Psoas muscle (tissue), 7 donors: ENCODE measurements at regions not wholly inside any gene's neighbourhood (a gene's known extent, or its start where the extent isn't known, plus 50 kb on each side); places are given as distances from the start of the nearest gene placed in this dataset.

Experiments used
- ATAC-seq, 4 donors: fragments of 200-7000 bp; cut with Tn5 transposase; one replicate each; pipeline ENCODE4 v1.9.1; 2020; ENCODE audit warnings: moderate library complexity in 3 of 4, mild to moderate bottlenecking in 2 of 4
- DNase-seq, 2 donors: peaks; one replicate each; pipeline ENCODE4 v3.0.0-alpha.2; 2020
- H3K27ac ChIP-seq: fragments of 200-600 bp; one replicate; pipeline ENCODE4 v1.8.0; 2022
- H3K27me3 ChIP-seq, 3 donors: fragments of 200-600 bp in 1 of 3; one replicate each; pipeline versions ENCODE4 v1.6.1 to v1.8.0; 2013 to 2022; ENCODE audit warnings: low read length in 2 of 3, mild to moderate bottlenecking in 2 of 3, moderate library complexity in 1 of 3; ENCODE audit not compliant: insufficient read depth in 3 of 3
- H3K36me3 ChIP-seq, 2 donors: fragments of 200-600 bp in 1 of 2; one replicate each; pipeline versions ENCODE4 v1.6.1 to v1.8.0; 2013 to 2022; ENCODE audit warnings: low read depth in 1 of 2, mild to moderate bottlenecking in 1 of 2, moderate library complexity in 1 of 2; ENCODE audit not compliant: insufficient read depth in 1 of 2
- H3K4me1 ChIP-seq: fragments of 200-600 bp; one replicate; pipeline ENCODE4 v1.8.0; 2022
- H3K4me3 ChIP-seq: fragments of 200-600 bp; one replicate; pipeline ENCODE4 v1.8.0; 2022; ENCODE audit warnings: mild to moderate bottlenecking
- H3K9me3 ChIP-seq: fragments of 200-600 bp; one replicate; pipeline ENCODE4 v1.8.0; 2022
- WGBS, 3 donors: extraction: QIAGEN DNeasy Blood & Tissue Kit; methylation state at CpG; one replicate each; pipeline versions ENCODE4 v1.1.6 to v1.1.7; 2013; 5-methylcytosine and 5-hydroxymethylcytosine counted together
- intact Hi-C, 2 donors: fragments of 100-400 bp; cut with DNase I; formaldehyde crosslinking; loops; one replicate each; pipeline versions ENCODE4 v1.11.0 to v1.14.2; 2022
- TF ChIP-seq, protein P1 (sequence below): fragments of 200-600 bp; IDR thresholded peaks from one replicate; pipeline ENCODE4 v1.8.0; 2022; ENCODE audit warnings: antibody characterized with exemption
- donor health status: healthy with polysubstance abuse.
- donor health status: DM: no; HTN: no; CAD: no; lungs with moderate emphysema.
- donor health status: Bipolar disorder and iron deficiency.
- donor health status: healthy.
- donor health status: DM: yes; HTN: yes; CAD: no.
- donor health status: DM: no; HTN: no; CAD: no.
- donor health status: DM: yes; HTN: yes; CAD: no.

DNA sequence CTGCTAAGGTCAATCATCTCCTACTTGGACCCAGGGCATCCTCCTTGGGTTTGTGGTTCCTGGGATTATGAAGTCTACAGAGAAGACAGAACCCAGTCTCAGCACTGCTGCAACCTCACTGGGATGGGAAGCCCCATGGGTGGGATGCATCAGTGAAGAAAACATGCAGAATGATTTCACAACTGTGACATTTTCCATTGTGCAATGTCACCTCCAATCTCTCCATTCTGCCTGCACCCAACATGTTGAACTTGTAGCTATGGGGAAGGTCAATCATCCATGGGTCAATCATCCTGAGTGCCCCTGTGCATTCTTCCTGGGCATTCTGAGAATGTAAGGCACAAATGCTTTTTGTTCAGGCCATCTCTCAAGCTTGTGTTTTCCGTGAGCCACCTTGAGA, 1004.4 kb upstream of the TMEM132C start:
- Histone ChIP-seq H3K27ac (no peak overlapping the region), H3K4me3 (no peak overlapping the region), H3K27me3 (no peaks in the 10 kb centered on the region), H3K36me3 (no peaks in the 10 kb centered on the region), H3K4me1 (no peaks in the 10 kb centered on the region), H3K9me3 (no peaks in the 10 kb centered on the region)
- DNase-seq (no peak), ATAC-seq (no peak)
- TF ChIP-seq, protein P1, sequence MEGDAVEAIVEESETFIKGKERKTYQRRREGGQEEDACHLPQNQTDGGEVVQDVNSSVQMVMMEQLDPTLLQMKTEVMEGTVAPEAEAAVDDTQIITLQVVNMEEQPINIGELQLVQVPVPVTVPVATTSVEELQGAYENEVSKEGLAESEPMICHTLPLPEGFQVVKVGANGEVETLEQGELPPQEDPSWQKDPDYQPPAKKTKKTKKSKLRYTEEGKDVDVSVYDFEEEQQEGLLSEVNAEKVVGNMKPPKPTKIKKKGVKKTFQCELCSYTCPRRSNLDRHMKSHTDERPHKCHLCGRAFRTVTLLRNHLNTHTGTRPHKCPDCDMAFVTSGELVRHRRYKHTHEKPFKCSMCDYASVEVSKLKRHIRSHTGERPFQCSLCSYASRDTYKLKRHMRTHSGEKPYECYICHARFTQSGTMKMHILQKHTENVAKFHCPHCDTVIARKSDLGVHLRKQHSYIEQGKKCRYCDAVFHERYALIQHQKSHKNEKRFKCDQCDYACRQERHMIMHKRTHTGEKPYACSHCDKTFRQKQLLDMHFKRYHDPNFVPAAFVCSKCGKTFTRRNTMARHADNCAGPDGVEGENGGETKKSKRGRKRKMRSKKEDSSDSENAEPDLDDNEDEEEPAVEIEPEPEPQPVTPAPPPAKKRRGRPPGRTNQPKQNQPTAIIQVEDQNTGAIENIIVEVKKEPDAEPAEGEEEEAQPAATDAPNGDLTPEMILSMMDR: no peak
- intact Hi-C loops: no loop called here
- WGBS, 3 donors: 82 to 96% (median 88%) methylated on average over 1 of the region's 1 CpG

GRCh38 chr12:127263621-127264020, 1003.3 kb upstream of the TMEM132C start:
- intact Hi-C loops: no loop called here
- no peak for ATAC-seq
- Histone ChIP-seq H3K27me3 (no peaks in the 10 kb centered on the region), H3K4me3 (no peak overlapping the region), H3K9me3 (no peaks in the 10 kb centered on the region), H3K36me3 (no peaks in the 10 kb centered on the region), H3K4me1 (no peaks in the 10 kb centered on the region), H3K27ac (no peak overlapping the region)
- DNase-seq: no peak
- TF ChIP-seq, protein P1: no peak
- 89 to 94% (median 90%) methylated on average over 9 of the region's 9 CpGs for WGBS, 3 donors

DNA sequence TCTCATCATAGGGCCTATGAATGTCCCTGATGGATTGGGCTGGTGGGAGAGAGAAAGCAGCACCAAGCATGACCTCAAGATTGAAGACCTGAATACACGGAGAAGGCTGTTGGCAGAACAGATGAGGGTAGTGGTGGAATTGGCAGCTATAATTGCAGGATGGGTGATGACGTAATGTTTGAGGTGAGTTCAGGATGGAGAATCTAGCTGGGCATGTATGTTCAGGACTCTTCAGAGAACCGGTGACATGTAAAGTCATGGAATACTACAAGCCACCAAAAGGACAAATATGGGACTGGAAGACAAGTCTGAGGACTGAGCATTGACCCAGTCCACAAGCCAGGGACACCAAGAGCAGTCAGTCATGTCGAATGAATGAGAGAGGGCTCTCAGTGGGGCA, 999.8 kb upstream of the TMEM132C start:
- H3K4me3 ChIP-seq: no peak overlapping the region
- intact Hi-C loops: no loop called here
- no peaks in the 10 kb centered on the region for H3K36me3 ChIP-seq
- TF ChIP-seq, protein P1: no peak
- DNase-seq: no peak
- no peak overlapping the region for H3K27ac ChIP-seq
- no peak for ATAC-seq
- H3K9me3 ChIP-seq: no peaks in the 10 kb centered on the region
- H3K4me1 ChIP-seq: no peaks in the 10 kb centered on the region
- H3K27me3 ChIP-seq: no peaks in the 10 kb centered on the region
- WGBS, 3 donors: 80 to 84% (median 81%) methylated on average over 4 of the region's 4 CpGs

DNA sequence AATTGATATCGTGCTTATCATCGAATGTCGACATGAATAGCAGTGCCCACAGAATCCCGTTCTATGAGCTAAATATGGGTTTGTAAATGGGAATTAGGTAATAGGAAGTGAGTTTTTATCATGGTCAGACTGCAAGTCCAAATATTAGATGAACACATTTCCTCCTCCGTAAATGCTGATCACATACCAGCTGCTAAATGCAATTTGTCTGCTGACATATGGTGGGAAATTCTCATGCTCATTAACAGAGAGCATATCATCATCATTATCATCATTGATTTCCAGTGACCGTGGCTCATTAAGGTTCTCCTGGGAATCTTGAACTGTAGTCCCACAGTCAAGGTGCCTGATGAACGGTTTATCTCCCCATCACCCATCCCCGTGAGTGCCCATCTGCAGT, 998.8 kb upstream of the TMEM132C start:
- no peaks in the 10 kb centered on the region for H3K36me3 ChIP-seq
- 76 to 81% (median 76%) methylated on average over 8 of the region's 8 CpGs for WGBS, 3 donors
- TF ChIP-seq, protein P1: no peak
- no peak overlapping the region for H3K4me3 ChIP-seq
- H3K4me1 ChIP-seq: no peaks in the 10 kb centered on the region
- no peaks in the 10 kb centered on the region for H3K27me3 ChIP-seq
- intact Hi-C loops: no loop called here
- H3K27ac ChIP-seq: no peak overlapping the region
- no peak for ATAC-seq
- DNase-seq: no peak
- H3K9me3 ChIP-seq: no peaks in the 10 kb centered on the region

DNA sequence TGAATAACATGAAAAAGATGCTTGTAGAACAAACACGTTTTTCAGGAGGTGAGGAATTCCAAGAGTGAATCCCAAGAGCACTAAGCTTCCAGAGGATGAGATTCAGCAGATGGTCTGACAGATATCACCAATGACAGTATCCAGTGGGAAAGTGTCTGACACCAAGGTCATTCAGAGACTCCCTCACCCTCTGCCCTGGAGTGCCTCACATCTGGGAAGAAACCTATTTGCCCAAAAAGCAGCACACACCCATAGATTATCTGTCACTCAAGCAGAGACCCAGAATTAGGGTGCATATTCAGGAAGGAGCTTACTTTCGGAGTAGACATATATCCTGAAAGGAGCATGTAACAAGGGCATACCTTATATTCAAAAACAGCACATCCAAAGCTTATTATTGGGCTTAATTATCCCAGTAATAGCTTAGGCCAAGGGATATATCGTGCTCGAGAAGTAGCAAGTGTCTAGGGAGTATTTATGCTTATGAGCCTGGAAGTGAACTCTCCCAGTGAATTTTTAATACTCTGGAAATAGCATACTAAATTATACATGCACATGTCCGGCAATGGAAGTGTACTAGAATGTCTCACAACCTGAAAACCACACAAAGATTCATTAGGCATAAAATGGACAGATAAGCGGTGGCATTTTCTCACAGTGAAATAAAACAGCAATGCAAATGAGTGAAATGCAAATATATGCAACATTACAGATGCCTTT, 998.1 kb upstream of the TMEM132C start:
- Histone ChIP-seq H3K27ac (no peak overlapping the region), H3K36me3 (no peaks in the 10 kb centered on the region), H3K9me3 (no peaks in the 10 kb centered on the region), H3K4me1 (no peaks in the 10 kb centered on the region), H3K27me3 (no peaks in the 10 kb centered on the region), H3K4me3 (no peak overlapping the region)
- 61 to 62% (median 62%) methylated on average over 6 of the region's 6 CpGs for WGBS, 3 donors
- TF ChIP-seq, protein P1: no peak
- intact Hi-C loops: no loop called here
- ATAC-seq (no peak), DNase-seq (no peak)
